ENCODE measurements at regions not wholly inside any gene's neighbourhood (a gene's known extent, or its start where the extent isn't known, plus 50 kb on each side); places are given as distances from the start of the nearest gene placed in this dataset.
"Not testable (repeated sequence)": the region's sequence is repeated elsewhere in the genome, so short reads cannot be mapped to it uniquely, and the experiment has no call there.

GRCh38 chr4:28259951-28260350, 1399.3 kb downstream of the STIM2 start:
- TF ChIP-seq TAF1 (IDR thresholded peaks at IDR 0.05; ENCODE audit: borderline replicate concordance, low read depth, low read length), result no peak
- TF ChIP-seq POLR2AphosphoS5 (IDR thresholded peaks at IDR 0.05; ENCODE audit: low read depth, low read length), result no peak
- TF ChIP-seq POLR2A (IDR thresholded peaks at IDR 0.05; ENCODE audit: low read depth, low read length), result no peak
- DNase-seq (ENCODE audit: insufficient read length), result no peak
- no peak for FAIRE-seq

- no peak for FAIRE-seq
- TF ChIP-seq POLR2A (IDR thresholded peaks at IDR 0.05; ENCODE audit: low read depth, low read length) (no peak), POLR2AphosphoS5 (IDR thresholded peaks at IDR 0.05; ENCODE audit: low read depth, low read length) (no peak), TAF1 (IDR thresholded peaks at IDR 0.05; ENCODE audit: borderline replicate concordance, low read depth, low read length) (no peak)
- DNase-seq (ENCODE audit: insufficient read length), result no peak
Measured at GRCh38 chr4:28267166-28267565, 1406.5 kb downstream of the STIM2 start.

GRCh38 chr4:28269426-28269825, 1408.8 kb downstream of the STIM2 start:
- FAIRE-seq, result no peak
- no peak for DNase-seq (ENCODE audit: insufficient read length)
- no peak for TF ChIP-seq TAF1 (IDR thresholded peaks at IDR 0.05; ENCODE audit: borderline replicate concordance, low read depth, low read length)
- no peak for TF ChIP-seq POLR2A (IDR thresholded peaks at IDR 0.05; ENCODE audit: low read depth, low read length)
- no peak for TF ChIP-seq POLR2AphosphoS5 (IDR thresholded peaks at IDR 0.05; ENCODE audit: low read depth, low read length)

DNA sequence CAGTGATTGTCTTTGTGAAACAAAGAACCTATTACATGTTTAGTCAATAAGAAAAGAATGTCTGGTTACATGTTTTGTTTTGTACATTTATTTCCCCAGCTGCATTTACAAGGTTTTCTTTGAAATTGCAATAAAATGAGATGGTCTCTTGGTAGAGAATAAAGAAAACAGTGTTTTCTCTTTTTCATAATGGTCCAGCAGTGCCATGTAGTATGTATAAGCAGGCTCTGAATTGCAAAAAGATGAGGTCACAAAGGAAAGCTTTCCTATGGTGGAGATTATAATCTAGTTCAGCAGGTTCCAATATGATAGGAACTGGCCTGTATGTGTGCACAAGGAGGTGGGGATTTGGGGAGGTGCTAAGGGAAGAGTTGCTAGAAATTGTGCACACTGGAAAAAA, 1417.3 kb downstream of the STIM2 start:
- DNase-seq (ENCODE audit: insufficient read length) (no peak), FAIRE-seq (no peak)
- TF ChIP-seq TAF1 (IDR thresholded peaks at IDR 0.05; ENCODE audit: borderline replicate concordance, low read depth, low read length), result no peak
- TF ChIP-seq POLR2AphosphoS5 (IDR thresholded peaks at IDR 0.05; ENCODE audit: low read depth, low read length), result no peak
- TF ChIP-seq POLR2A (IDR thresholded peaks at IDR 0.05; ENCODE audit: low read depth, low read length), result no peak

- FAIRE-seq, result no peak
- TF ChIP-seq TAF1 (IDR thresholded peaks at IDR 0.05; ENCODE audit: borderline replicate concordance, low read depth, low read length) (no peak), POLR2A (IDR thresholded peaks at IDR 0.05; ENCODE audit: low read depth, low read length) (no peak), POLR2AphosphoS5 (IDR thresholded peaks at IDR 0.05; ENCODE audit: low read depth, low read length) (no peak)
Measured at GRCh38 chr4:28278676-28279075, 1418.0 kb downstream of the STIM2 start.

DNA sequence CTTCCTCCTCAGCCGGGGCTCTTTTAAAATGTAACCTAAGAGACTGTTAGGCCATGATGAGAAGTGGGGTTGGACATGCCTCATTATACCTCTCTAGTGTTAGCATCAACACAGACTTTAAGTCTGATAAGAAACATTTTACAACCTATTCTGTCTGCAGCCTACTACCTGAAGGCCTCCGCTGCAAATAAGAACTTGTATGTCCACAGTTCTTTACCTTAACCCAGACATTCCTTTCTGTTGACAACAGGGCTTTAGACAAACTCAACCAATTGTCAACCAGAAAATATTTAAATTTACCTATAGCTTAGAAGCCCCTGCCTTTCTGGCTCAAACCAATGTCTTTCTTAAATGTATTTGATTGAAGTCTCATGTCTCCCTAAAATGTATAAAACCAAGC, 1418.6 kb downstream of the STIM2 start:
- FAIRE-seq, result no peak
- no peak for DNase-seq (ENCODE audit: insufficient read length)
- TF ChIP-seq POLR2A (IDR thresholded peaks at IDR 0.05; ENCODE audit: low read depth, low read length) (no peak), TAF1 (IDR thresholded peaks at IDR 0.05; ENCODE audit: borderline replicate concordance, low read depth, low read length) (no peak), POLR2AphosphoS5 (IDR thresholded peaks at IDR 0.05; ENCODE audit: low read depth, low read length) (no peak)

More at GRCh38 chr4:28278676-28279075, 1418.0 kb downstream of the STIM2 start:
- DNase-seq (ENCODE audit: insufficient read length), result no peak

DNA sequence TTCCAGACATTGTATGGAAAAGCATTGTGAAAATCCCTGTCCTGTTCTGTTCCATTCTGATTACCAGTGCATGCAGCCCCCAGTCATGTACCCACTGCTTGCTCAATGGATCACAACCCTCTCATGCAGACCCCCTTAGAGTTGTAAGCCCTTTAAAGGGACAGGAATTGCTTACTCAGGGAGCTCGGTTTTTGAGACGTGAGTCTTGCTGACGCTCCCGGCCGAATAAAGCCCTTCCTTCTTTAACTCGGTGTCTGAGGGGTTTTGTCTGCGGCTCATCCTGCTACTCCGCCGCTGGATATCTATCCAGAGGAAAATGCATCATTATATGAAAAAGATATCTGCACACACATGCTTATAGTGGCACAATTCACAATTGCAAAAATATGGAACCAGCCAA, 1425.6 kb downstream of the STIM2 start:
- not testable (repeated sequence) for DNase-seq (ENCODE audit: insufficient read length); FAIRE-seq

DNA sequence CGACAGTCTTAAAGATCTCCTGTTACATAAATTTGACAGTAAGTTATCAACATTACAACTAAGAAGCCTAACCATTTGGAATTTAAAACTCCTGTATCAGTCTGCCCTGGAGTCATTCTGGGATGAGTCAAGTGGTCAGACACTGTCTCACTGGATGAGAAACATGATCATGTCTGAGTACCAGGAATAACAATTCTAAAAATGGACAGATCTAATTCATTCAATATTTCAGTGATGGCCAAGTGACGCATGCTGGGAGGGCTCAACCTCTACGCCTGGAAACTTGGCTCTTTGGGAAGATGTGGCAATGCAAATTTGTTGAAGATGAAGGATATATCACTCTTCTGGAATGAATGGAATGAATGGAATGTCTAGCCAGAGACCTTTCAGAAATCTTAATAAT, 1427.2 kb downstream of the STIM2 start:
- DNase-seq (ENCODE audit: insufficient read length) (no peak), FAIRE-seq (no peak)
- no peak for TF ChIP-seq TAF1 (IDR thresholded peaks at IDR 0.05; ENCODE audit: borderline replicate concordance, low read depth, low read length)
- TF ChIP-seq POLR2AphosphoS5 (IDR thresholded peaks at IDR 0.05; ENCODE audit: low read depth, low read length), result no peak
- TF ChIP-seq POLR2A (IDR thresholded peaks at IDR 0.05; ENCODE audit: low read depth, low read length), result no peak

- TF ChIP-seq POLR2A (IDR thresholded peaks at IDR 0.05; ENCODE audit: low read depth, low read length), result no peak
- no peak for TF ChIP-seq POLR2AphosphoS5 (IDR thresholded peaks at IDR 0.05; ENCODE audit: low read depth, low read length)
- no peak for TF ChIP-seq TAF1 (IDR thresholded peaks at IDR 0.05; ENCODE audit: borderline replicate concordance, low read depth, low read length)
- FAIRE-seq, result no peak
- no peak for DNase-seq (ENCODE audit: insufficient read length)
Measured at GRCh38 chr4:28296239-28296638, 1435.6 kb downstream of the STIM2 start.

DNA sequence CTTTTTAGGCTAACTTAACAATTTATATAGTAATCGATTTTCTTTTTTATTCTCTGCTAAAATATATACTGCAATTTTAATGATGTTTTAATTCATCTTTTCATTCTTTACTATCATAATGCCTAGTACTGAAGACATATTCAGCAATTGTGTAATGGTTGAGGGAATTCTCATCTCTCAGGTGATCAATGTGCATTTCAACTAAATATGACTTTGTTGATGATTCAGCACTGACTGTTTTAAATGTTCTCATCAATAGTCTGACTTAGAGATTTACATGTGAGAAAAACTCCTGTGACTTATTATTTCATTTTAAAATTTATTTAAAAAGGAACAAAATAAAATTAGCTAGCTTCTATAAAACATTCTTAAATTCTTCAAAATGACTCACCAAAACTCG, 1450.3 kb downstream of the STIM2 start:
- FAIRE-seq (no peak), DNase-seq (ENCODE audit: insufficient read length) (no peak)
- no peak for TF ChIP-seq TAF1 (IDR thresholded peaks at IDR 0.05; ENCODE audit: borderline replicate concordance, low read depth, low read length)
- TF ChIP-seq POLR2AphosphoS5 (IDR thresholded peaks at IDR 0.05; ENCODE audit: low read depth, low read length), result no peak
- TF ChIP-seq POLR2A (IDR thresholded peaks at IDR 0.05; ENCODE audit: low read depth, low read length), result no peak

DNA sequence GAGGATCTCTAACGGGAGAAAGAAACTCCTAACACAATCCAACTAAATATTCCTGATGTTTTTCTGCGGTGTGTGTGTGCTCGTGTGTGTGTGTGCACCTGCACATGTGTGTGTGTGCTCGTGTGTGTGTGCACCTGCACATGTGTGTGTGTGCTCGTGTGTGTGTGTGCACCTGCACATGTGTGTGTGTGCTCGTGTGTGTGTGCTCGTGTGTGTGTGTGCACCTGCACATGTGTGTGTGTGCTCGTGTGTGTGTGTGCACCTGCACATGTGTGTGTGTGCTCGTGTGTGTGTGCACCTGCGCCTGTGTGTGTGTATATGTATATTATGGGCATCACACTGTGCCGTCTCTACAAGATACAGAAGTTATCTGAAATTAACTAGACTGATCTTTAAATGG, 1451.9 kb downstream of the STIM2 start:
- FAIRE-seq; DNase-seq (ENCODE audit: insufficient read length): not testable (repeated sequence)

- FAIRE-seq (no peak), DNase-seq (ENCODE audit: insufficient read length) (no peak)
- TF ChIP-seq POLR2AphosphoS5 (IDR thresholded peaks at IDR 0.05; ENCODE audit: low read depth, low read length), result no peak
- TF ChIP-seq TAF1 (IDR thresholded peaks at IDR 0.05; ENCODE audit: borderline replicate concordance, low read depth, low read length), result no peak
- no peak for TF ChIP-seq POLR2A (IDR thresholded peaks at IDR 0.05; ENCODE audit: low read depth, low read length)
Measured at GRCh38 chr4:28313729-28314713, 1453.4 kb downstream of the STIM2 start.
